Vagina (tissue), 2 donors: ENCODE measurements at regions not wholly inside any gene's neighbourhood (a gene's known extent, or its start where the extent isn't known, plus 50 kb on each side); places are given as distances from the start of the nearest gene placed in this dataset.

Experiments used
- DNase-seq, 2 donors: peaks; one replicate each; pipeline ENCODE4 v3.0.0-alpha.2; 2017; ENCODE audit errors: extremely low spot score in 2 of 2
- H3K27ac ChIP-seq: fragments of 200-600 bp; sonication (generic); one replicate; pipeline ENCODE4 v1.5.1; 2019
- H3K27me3 ChIP-seq: fragments of 200-600 bp; sonication (generic); one replicate; pipeline ENCODE4 v1.5.1; 2019
- H3K36me3 ChIP-seq, 2 donors: fragments of 200-600 bp; sonication (generic); one replicate each; pipeline ENCODE4 v1.5.1; 2017 to 2019
- H3K4me1 ChIP-seq: fragments of 200-600 bp; sonication (generic); one replicate; pipeline ENCODE4 v1.5.1; 2019
- H3K4me3 ChIP-seq, 2 donors: fragments of 200-600 bp; sonication (generic); 1 replicate in 1 of 2; 2 replicates in 1 of 2; pipeline ENCODE4 v1.5.1; 2016 to 2019
- H3K9me3 ChIP-seq: fragments of 200-600 bp; sonication (generic); one replicate; pipeline ENCODE4 v1.5.1; 2019
- POLR2A ChIP-seq, 2 donors: fragments of 450-650 bp; IDR thresholded peaks; one replicate each; pipeline ENCODE4 v1.6.1; 2017; ENCODE audit warnings: antibody characterized with exemption in 2 of 2, mild to moderate bottlenecking in 2 of 2, moderate library complexity in 2 of 2
- POLR2AphosphoS5 ChIP-seq, 2 donors: sonication (generic); formaldehyde crosslinking; IDR thresholded peaks; one replicate each; pipeline ENCODE4 v1.9.0; 2017; ENCODE audit warnings: antibody characterized with exemption in 2 of 2, mild to moderate bottlenecking in 2 of 2, low read depth in 1 of 2; ENCODE audit not compliant: insufficient read depth in 1 of 2
- intact Hi-C: fragments of 100-400 bp; cut with DNase I; formaldehyde crosslinking; loops from one replicate; pipeline ENCODE4 v1.15.1; 2023
- TF ChIP-seq, protein P1 (sequence below), 3 experiments: fragments of 450-650 bp in 2 of 3; fragments of 200-600 bp in 1 of 3; sonication (generic) in 1 of 3; IDR thresholded peaks; one replicate each; pipeline ENCODE4 v1.5.1; 2017 to 2019; ENCODE audit warnings: antibody characterized with exemption in 3 of 3, mild to moderate bottlenecking in 2 of 3, moderate library complexity in 2 of 3

- Histone ChIP-seq H3K9me3 (no peaks in the 10 kb centered on the region), H3K27me3 (no peaks in the 10 kb centered on the region), H3K27ac (no peak overlapping the region), H3K4me3 (no peak overlapping the region), H3K4me1 (no peaks in the 10 kb centered on the region), H3K36me3 (no peaks in the 10 kb centered on the region)
- TF ChIP-seq POLR2AphosphoS5 (IDR thresholded peaks at IDR 0.05; ENCODE audit: insufficient read depth in 1 of 2, low read depth in 1 of 2) = no peak
- no peak for TF ChIP-seq POLR2A (IDR thresholded peaks at IDR 0.05)
- TF ChIP-seq, protein P1, sequence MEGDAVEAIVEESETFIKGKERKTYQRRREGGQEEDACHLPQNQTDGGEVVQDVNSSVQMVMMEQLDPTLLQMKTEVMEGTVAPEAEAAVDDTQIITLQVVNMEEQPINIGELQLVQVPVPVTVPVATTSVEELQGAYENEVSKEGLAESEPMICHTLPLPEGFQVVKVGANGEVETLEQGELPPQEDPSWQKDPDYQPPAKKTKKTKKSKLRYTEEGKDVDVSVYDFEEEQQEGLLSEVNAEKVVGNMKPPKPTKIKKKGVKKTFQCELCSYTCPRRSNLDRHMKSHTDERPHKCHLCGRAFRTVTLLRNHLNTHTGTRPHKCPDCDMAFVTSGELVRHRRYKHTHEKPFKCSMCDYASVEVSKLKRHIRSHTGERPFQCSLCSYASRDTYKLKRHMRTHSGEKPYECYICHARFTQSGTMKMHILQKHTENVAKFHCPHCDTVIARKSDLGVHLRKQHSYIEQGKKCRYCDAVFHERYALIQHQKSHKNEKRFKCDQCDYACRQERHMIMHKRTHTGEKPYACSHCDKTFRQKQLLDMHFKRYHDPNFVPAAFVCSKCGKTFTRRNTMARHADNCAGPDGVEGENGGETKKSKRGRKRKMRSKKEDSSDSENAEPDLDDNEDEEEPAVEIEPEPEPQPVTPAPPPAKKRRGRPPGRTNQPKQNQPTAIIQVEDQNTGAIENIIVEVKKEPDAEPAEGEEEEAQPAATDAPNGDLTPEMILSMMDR (IDR thresholded peaks at IDR 0.05) = no peak
- no peak for DNase-seq
- intact Hi-C loops = no loop called here
Measured at GRCh38 chr3:5458526-5458925, 271.0 kb downstream of the EDEM1 start.

- TF ChIP-seq, protein P1 (IDR thresholded peaks at IDR 0.05) = no peak
- no peak for TF ChIP-seq POLR2AphosphoS5 (IDR thresholded peaks at IDR 0.05; ENCODE audit: insufficient read depth in 1 of 2, low read depth in 1 of 2)
- no peak for TF ChIP-seq POLR2A (IDR thresholded peaks at IDR 0.05)
- H3K36me3 ChIP-seq = no peaks in the 10 kb centered on the region
- H3K9me3 ChIP-seq = no peaks in the 10 kb centered on the region
- H3K4me1 ChIP-seq = no peaks in the 10 kb centered on the region
- no peak overlapping the region for H3K4me3 ChIP-seq
- no peak for DNase-seq
- no peaks in the 10 kb centered on the region for H3K27me3 ChIP-seq
- no peak overlapping the region for H3K27ac ChIP-seq
- intact Hi-C loops = loop anchor here (5.0 kb wide), 1 partner anchor 980 kb away; no protein-coding TSS in a partner anchor
Measured at GRCh38 chr3:5462086-5462485, 274.6 kb downstream of the EDEM1 start.

- H3K9me3 ChIP-seq = no peaks in the 10 kb centered on the region
- intact Hi-C loops = loop anchor here (5.0 kb wide), 1 partner anchor 978 kb away; no protein-coding TSS in a partner anchor
- TF ChIP-seq, protein P1 (IDR thresholded peaks at IDR 0.05) = no peak
- TF ChIP-seq POLR2AphosphoS5 (IDR thresholded peaks at IDR 0.05; ENCODE audit: insufficient read depth in 1 of 2, low read depth in 1 of 2) (no peak), POLR2A (IDR thresholded peaks at IDR 0.05) (no peak)
- no peaks in the 10 kb centered on the region for H3K27me3 ChIP-seq
- H3K4me1 ChIP-seq = no peaks in the 10 kb centered on the region
- H3K4me3 ChIP-seq = no peak overlapping the region
- H3K36me3 ChIP-seq = no peaks in the 10 kb centered on the region
- DNase-seq = no peak
- no peak overlapping the region for H3K27ac ChIP-seq
Measured at GRCh38 chr3:5463991-5464390, 276.5 kb downstream of the EDEM1 start.

- intact Hi-C loops = loop anchor here (5.0 kb wide), 1 partner anchor 978 kb away; no protein-coding TSS in a partner anchor
- no peaks in the 10 kb centered on the region for H3K36me3 ChIP-seq
- H3K4me3 ChIP-seq = no peak overlapping the region
- H3K27ac ChIP-seq = no peak overlapping the region
- H3K4me1 ChIP-seq = no peaks in the 10 kb centered on the region
- TF ChIP-seq POLR2A (IDR thresholded peaks at IDR 0.05) (no peak), POLR2AphosphoS5 (IDR thresholded peaks at IDR 0.05; ENCODE audit: insufficient read depth in 1 of 2, low read depth in 1 of 2) (no peak)
- no peaks in the 10 kb centered on the region for H3K9me3 ChIP-seq
- no peaks in the 10 kb centered on the region for H3K27me3 ChIP-seq
- DNase-seq = no peak
Measured at GRCh38 chr3:5464649-5465048, 277.1 kb downstream of the EDEM1 start.

DNA sequence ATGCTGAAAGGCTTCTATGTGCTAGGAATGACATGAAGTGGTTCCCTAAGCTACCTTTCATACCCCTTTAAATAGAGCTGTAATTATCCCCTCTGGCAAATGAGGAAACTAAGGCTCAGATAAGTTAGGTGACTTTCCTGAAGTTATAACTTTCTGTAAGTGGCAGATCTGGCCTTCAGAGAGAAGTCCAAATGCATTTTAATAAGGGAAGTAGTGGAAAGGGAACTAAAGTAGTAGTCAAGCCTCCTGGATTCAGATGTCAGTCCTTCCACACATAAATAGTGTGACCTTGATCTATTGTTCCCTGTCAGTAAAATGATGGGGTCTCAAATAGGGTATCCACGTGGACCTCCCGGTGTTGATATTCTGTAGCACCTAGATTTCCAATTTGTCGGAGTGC lies 277.7 kb downstream of the EDEM1 start:
- Histone ChIP-seq H3K9me3 (no peaks in the 10 kb centered on the region), H3K4me1 (no peaks in the 10 kb centered on the region), H3K27me3 (no peaks in the 10 kb centered on the region), H3K27ac (no peak overlapping the region), H3K36me3 (no peaks in the 10 kb centered on the region), H3K4me3 (no peak overlapping the region)
- DNase-seq = no peak
- no peak for TF ChIP-seq POLR2A (IDR thresholded peaks at IDR 0.05)
- TF ChIP-seq, protein P1 (IDR thresholded peaks at IDR 0.05) = no peak
- TF ChIP-seq POLR2AphosphoS5 (IDR thresholded peaks at IDR 0.05; ENCODE audit: insufficient read depth in 1 of 2, low read depth in 1 of 2) = no peak
- intact Hi-C loops = no loop called here
